H1 (cell line): ENCODE measurements at regions not wholly inside any gene's neighbourhood (a gene's known extent, or its start where the extent isn't known, plus 50 kb on each side); places are given as distances from the start of the nearest gene placed in this dataset.

Source experiments
- CREB1 ChIP-seq: IDR thresholded peaks from 2 replicates; pipeline ENCODE4 v1.6.1; 2012; ENCODE audit warnings: inconsistent platforms
- SIN3A ChIP-seq, 2 experiments: IDR thresholded peaks in 1 of 2; conservative IDR thresholded peaks in 1 of 2; 2 replicates each; pipeline ENCODE4 v1.6.1; 2011 to 2012; ENCODE audit warnings: low read length in 2 of 2, improper control_type of control experiment in 1 of 2, low read depth in 1 of 2, mild to moderate bottlenecking in 1 of 2

DNA sequence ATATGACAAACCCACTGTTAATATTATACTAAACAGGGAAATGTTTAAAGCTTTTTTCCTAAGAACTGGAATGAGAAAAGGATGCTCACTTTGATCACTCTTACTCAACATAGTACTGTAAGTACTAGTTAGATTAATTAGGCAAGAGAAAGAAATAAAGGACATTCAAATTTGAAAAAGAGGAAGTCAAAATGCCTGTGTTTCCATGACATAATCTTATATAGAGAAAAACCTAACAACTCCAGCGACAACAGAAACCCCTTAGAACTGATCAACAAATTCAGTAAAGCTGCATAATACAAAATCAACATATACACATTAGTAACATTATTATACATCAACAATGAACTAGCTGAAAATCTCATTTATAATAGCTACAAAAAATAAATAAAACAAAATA, 200.6 kb upstream of the ROBO1 start:
- TF ChIP-seq CREB1: no peak
- no peak for TF ChIP-seq SIN3A (conservative IDR thresholded peaks at IDR 0.05 in 1 of 2, IDR thresholded peaks at IDR 0.05 in 1 of 2; ENCODE audit: low read depth in 1 of 2, low read length in 2 of 2)
